Tibial artery (tissue), 4 donors: ENCODE measurements at regions not wholly inside any gene's neighbourhood (a gene's known extent, or its start where the extent isn't known, plus 50 kb on each side); places are given as distances from the start of the nearest gene placed in this dataset.

ENCODE experiments used
- DNase-seq, 2 donors: peaks; one replicate each; pipeline ENCODE4 v3.0.0-alpha.2; 2019
- H3K27ac ChIP-seq, 2 donors: fragments of 200-600 bp; sonication (generic) in 1 of 2; 1 replicate in 1 of 2; 2 replicates in 1 of 2; pipeline ENCODE4 v1.5.1; 2018 to 2019; ENCODE audit warnings: mild to moderate bottlenecking in 1 of 2
- H3K27me3 ChIP-seq, 2 donors: fragments of 200-600 bp; sonication (generic) in 1 of 2; one replicate each; pipeline versions ENCODE4 v1.5.1 to v1.6.0; 2016 to 2019
- H3K36me3 ChIP-seq, 3 donors: fragments of 200-600 bp; sonication (generic) in 2 of 3; one replicate each; pipeline ENCODE4 v1.5.1; 2016 to 2019; ENCODE audit warnings: mild to moderate bottlenecking in 2 of 3
- H3K4me1 ChIP-seq, 4 donors: fragments of 200-600 bp; sonication (generic) in 2 of 4; 1 replicate in 3 of 4; 2 replicates in 1 of 4; pipeline ENCODE4 v1.5.1; 2016 to 2019
- H3K4me3 ChIP-seq, 2 donors: fragments of 200-600 bp; sonication (generic) in 1 of 2; 1 replicate in 1 of 2; 2 replicates in 1 of 2; pipeline ENCODE4 v1.5.1; 2018 to 2019; ENCODE audit warnings: mild to moderate bottlenecking in 2 of 2
- H3K9me3 ChIP-seq, 3 donors: fragments of 200-600 bp; sonication (generic) in 1 of 3; one replicate each; pipeline ENCODE4 v1.5.1; 2016 to 2019
- intact Hi-C: fragments of 100-400 bp; cut with DNase I; formaldehyde crosslinking; loops from one replicate; pipeline ENCODE4 v1.15.0; 2023; ENCODE audit warnings: low total_unique reads
- TF ChIP-seq, protein P1 (sequence below), 2 experiments: fragments of 200-600 bp in 1 of 2; fragments of 450-650 bp in 1 of 2; IDR thresholded peaks; one replicate each; pipeline ENCODE4 v1.5.1; 2017 to 2019; ENCODE audit warnings: antibody characterized with exemption in 2 of 2, mild to moderate bottlenecking in 1 of 2, moderate library complexity in 1 of 2

DNA sequence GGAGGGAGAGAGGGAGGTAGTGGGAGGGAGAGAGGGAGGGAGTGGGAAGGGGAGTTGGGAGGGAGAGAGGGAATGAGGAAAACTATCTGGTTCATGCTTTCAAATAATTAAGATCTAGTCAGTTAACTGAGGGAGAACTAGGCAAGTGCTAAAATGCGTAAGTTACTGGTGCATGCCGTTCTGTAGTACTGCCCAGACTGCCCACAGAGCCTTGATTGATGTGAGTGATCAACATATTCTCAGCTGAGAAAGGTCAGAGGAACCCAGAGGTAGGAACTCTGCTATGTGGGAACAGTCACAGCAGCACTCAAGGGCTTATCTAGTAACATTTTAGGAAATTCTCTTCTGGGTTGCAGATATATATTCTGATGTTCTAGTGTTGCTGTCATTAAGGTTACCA, 149.8 kb upstream of the ROBO1 start:
- intact Hi-C loops, result no loop called here
- Histone ChIP-seq H3K4me1 (no peaks in the 10 kb centered on the region), H3K27ac (no peak overlapping the region), H3K9me3 (no peaks in the 10 kb centered on the region), H3K4me3 (no peak overlapping the region), H3K36me3 (no peaks in the 10 kb centered on the region), H3K27me3 (no peaks in the 10 kb centered on the region)
- TF ChIP-seq, protein P1, sequence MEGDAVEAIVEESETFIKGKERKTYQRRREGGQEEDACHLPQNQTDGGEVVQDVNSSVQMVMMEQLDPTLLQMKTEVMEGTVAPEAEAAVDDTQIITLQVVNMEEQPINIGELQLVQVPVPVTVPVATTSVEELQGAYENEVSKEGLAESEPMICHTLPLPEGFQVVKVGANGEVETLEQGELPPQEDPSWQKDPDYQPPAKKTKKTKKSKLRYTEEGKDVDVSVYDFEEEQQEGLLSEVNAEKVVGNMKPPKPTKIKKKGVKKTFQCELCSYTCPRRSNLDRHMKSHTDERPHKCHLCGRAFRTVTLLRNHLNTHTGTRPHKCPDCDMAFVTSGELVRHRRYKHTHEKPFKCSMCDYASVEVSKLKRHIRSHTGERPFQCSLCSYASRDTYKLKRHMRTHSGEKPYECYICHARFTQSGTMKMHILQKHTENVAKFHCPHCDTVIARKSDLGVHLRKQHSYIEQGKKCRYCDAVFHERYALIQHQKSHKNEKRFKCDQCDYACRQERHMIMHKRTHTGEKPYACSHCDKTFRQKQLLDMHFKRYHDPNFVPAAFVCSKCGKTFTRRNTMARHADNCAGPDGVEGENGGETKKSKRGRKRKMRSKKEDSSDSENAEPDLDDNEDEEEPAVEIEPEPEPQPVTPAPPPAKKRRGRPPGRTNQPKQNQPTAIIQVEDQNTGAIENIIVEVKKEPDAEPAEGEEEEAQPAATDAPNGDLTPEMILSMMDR (IDR thresholded peaks at IDR 0.05), result no peak
- no peak for DNase-seq

DNA sequence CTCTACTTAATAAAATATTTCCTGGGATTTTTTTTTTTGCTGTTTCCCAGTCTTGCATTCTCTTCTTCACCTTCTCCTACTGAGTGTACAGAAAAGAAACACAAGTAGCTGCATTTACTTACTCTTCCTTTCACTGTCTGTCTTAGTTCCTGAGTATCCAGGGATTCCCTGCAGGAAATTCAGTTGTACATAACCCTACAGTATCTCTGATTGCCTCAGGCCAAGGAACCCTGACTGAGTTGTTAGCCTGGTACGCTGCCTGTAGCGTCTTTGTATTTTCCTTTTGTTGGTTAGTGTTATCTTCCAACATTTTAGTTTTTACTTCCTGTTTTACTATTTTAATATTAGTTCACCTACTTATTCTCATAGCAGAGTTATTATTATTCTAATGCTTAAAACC, 142.5 kb upstream of the ROBO1 start:
- DNase-seq, result no peak
- TF ChIP-seq, protein P1 (IDR thresholded peaks at IDR 0.05), result no peak
- Histone ChIP-seq H3K27me3 (no peaks in the 10 kb centered on the region), H3K36me3 (no peaks in the 10 kb centered on the region), H3K9me3 (no peaks in the 10 kb centered on the region), H3K27ac (no peak overlapping the region), H3K4me1 (no peaks in the 10 kb centered on the region), H3K4me3 (no peak overlapping the region)
- intact Hi-C loops, result no loop called here

DNA sequence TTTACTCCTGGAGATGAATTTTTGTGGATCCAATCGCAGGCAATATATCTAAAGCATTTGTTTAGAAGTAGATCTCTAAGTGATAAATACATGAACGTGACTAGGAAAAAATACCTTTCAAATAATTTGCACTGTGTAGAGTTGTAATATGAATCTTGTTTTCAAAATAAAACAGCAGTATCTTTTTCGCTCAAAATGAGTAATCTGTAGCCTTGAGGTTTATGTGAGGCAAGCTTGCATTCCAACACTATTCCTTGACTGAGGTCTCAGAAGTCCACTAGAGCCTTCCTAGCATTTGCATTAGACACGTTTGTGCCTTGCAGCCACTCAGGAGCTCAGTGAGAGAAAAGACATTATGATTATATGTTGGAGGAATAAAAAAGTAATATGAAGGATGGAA, 138.3 kb upstream of the ROBO1 start:
- no peaks in the 10 kb centered on the region for H3K27me3 ChIP-seq
- no peak for DNase-seq
- no peak overlapping the region for H3K4me3 ChIP-seq
- H3K4me1 ChIP-seq, result no peaks in the 10 kb centered on the region
- no peak overlapping the region for H3K27ac ChIP-seq
- TF ChIP-seq, protein P1 (IDR thresholded peaks at IDR 0.05), result no peak
- no peaks in the 10 kb centered on the region for H3K9me3 ChIP-seq
- no peaks in the 10 kb centered on the region for H3K36me3 ChIP-seq
- intact Hi-C loops, result no loop called here

DNA sequence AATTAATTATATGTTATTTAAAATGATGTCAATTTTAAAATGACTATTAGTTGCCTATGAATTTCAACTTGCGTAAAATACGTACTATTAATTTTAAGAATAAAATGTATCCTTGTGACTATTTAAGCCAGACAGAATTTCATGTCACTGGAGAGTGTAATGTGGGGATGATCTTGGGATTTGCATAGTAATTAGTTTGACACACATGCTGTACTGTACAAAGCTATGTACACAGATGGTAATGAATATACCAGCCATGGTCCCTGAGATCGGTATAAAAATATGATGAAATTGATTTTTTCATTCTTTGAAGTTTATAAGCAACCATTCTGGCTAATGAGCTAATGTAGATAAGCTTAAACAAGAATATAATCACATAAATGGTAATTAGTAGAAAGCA, 134.4 kb upstream of the ROBO1 start:
- intact Hi-C loops, result no loop called here
- TF ChIP-seq, protein P1 (IDR thresholded peaks at IDR 0.05), result no peak
- Histone ChIP-seq H3K4me1 (no peaks in the 10 kb centered on the region), H3K27me3 (no peaks in the 10 kb centered on the region), H3K4me3 (no peak overlapping the region), H3K36me3 (no peaks in the 10 kb centered on the region), H3K9me3 (no peaks in the 10 kb centered on the region), H3K27ac (no peak overlapping the region)
- no peak for DNase-seq

DNA sequence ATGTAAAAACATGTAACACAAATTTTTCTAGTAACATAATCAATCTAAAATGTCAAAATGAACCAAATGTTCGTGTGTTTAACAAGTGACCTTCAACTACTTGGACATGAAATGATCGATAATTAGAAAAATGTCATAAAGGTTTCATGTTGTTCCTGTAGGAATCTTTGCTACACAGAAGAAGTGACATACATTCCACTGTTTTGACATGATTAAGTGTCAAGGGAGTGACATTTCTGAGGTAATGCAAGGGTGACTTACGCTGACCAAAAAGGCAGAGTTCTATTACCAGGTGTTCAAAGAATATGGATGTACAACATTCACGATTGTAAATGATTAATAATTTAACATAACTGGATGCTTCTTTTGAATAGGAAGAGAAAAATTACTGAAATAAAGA, 131.1 kb upstream of the ROBO1 start:
- TF ChIP-seq, protein P1 (IDR thresholded peaks at IDR 0.05), result no peak
- Histone ChIP-seq H3K27ac (no peak overlapping the region), H3K27me3 (no peaks in the 10 kb centered on the region), H3K9me3 (no peaks in the 10 kb centered on the region), H3K4me1 (no peaks in the 10 kb centered on the region), H3K36me3 (no peaks in the 10 kb centered on the region), H3K4me3 (no peak overlapping the region)
- no peak for DNase-seq
- intact Hi-C loops, result no loop called here

DNA sequence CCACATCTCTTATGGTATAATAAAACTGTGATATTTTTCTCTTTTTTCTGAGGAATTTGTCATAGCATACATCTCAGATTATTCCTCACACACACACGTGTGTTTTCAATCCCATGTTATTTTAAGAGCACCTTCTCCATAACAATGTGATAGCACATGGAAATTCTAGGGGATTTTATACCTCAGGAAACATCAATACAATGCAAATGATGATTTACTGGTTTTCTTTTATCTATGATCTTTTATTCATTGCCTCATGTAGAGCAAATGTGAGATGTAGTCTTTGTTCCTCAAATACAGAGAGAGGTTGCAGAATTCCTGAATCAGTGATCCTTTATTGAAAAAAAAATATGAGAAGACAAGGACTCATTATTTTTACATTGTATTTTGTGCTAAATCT, 128.3 kb upstream of the ROBO1 start:
- Histone ChIP-seq H3K4me1 (no peaks in the 10 kb centered on the region), H3K27ac (no peak overlapping the region), H3K9me3 (no peaks in the 10 kb centered on the region), H3K27me3 (no peaks in the 10 kb centered on the region), H3K36me3 (no peaks in the 10 kb centered on the region), H3K4me3 (no peak overlapping the region)
- TF ChIP-seq, protein P1 (IDR thresholded peaks at IDR 0.05), result no peak
- DNase-seq, result no peak
- intact Hi-C loops, result no loop called here
